ENCODE measurements at regions not wholly inside any gene's neighbourhood (a gene's known extent, or its start where the extent isn't known, plus 50 kb on each side); places are given as distances from the start of the nearest gene placed in this dataset.

- no peak overlapping the region for H3K4me3 ChIP-seq (ENCODE audit: low read length)
- no peak overlapping the region for H3K27ac ChIP-seq (ENCODE audit: low read depth, low read length)
Measured at GRCh38 chr5:17398866-17399835, 98.9 kb upstream of the TAF11L2 start.

GRCh38 chr5:17399931-17400330 is 98.1 kb upstream of the TAF11L2 start:
- H3K27ac ChIP-seq (ENCODE audit: low read depth, low read length) = no peak overlapping the region
- H2AK5ac ChIP-seq (ENCODE audit: low read length) = no peak overlapping the region
- H3K56ac ChIP-seq (ENCODE audit: low read length) = no peak overlapping the region
- H3K4me1 ChIP-seq (ENCODE audit: control insufficient read depth, low read depth, low read length) = peaks cover 14% of the 10 kb centered on the region
- no peaks in the 10 kb centered on the region for H3K79me2 ChIP-seq (ENCODE audit: control insufficient read depth, insufficient read depth, low read length)
- H3K4me2 ChIP-seq (ENCODE audit: low read length) = no peak overlapping the region
- no peak overlapping the region for H3K9ac ChIP-seq (ENCODE audit: low read length)
- no peak overlapping the region for H2BK120ac ChIP-seq (ENCODE audit: low read depth, low read length)
- no peak overlapping the region for H4K8ac ChIP-seq (ENCODE audit: low read depth, low read length)
- no peak overlapping the region for H4K5ac ChIP-seq (ENCODE audit: low read length)
- H3K79me1 ChIP-seq (ENCODE audit: low read length) = no peaks in the 10 kb centered on the region
- no peak overlapping the region for H3K18ac ChIP-seq (ENCODE audit: low read length)
- H3K23ac ChIP-seq (ENCODE audit: low read length) = no peak overlapping the region
- H2BK15ac ChIP-seq (replicated peaks; ENCODE audit: low read depth) = no peak overlapping the region
- no peak overlapping the region for H2BK5ac ChIP-seq (ENCODE audit: low read length)
- H3K27me3 ChIP-seq (ENCODE audit: insufficient read depth, low read length, poor library complexity) = no peaks in the 10 kb centered on the region
- no peak overlapping the region for H3K4me3 ChIP-seq (ENCODE audit: low read length)
- no CpG with 5 or more reads among the region's 3 CpGs for WGBS (ENCODE audit: extremely low coverage, insufficient coverage, low lambda C conversion rate)
- no peak overlapping the region for H3K4ac ChIP-seq (ENCODE audit: low read depth, low read length)
- DNase-seq = no peak
- no peaks in the 10 kb centered on the region for H3K36me3 ChIP-seq (ENCODE audit: control insufficient read depth, insufficient read depth, low read length)

More at GRCh38 chr5:17398866-17399835, 98.9 kb upstream of the TAF11L2 start:
- no peaks in the 10 kb centered on the region for H3K36me3 ChIP-seq (ENCODE audit: control insufficient read depth, insufficient read depth, low read length)
- no CpG with 5 or more reads among the region's 7 CpGs for WGBS (ENCODE audit: extremely low coverage, insufficient coverage, low lambda C conversion rate)
- H2AK5ac ChIP-seq (ENCODE audit: low read length) = no peak overlapping the region
- no peak overlapping the region for H2BK120ac ChIP-seq (ENCODE audit: low read depth, low read length)
- no peak overlapping the region for H2BK5ac ChIP-seq (ENCODE audit: low read length)
- H3K9ac ChIP-seq (ENCODE audit: low read length) = no peak overlapping the region
- no peaks in the 10 kb centered on the region for H3K79me1 ChIP-seq (ENCODE audit: low read length)
- no peak overlapping the region for H3K4ac ChIP-seq (ENCODE audit: low read depth, low read length)
- H3K23ac ChIP-seq (ENCODE audit: low read length) = no peak overlapping the region
- H3K56ac ChIP-seq (ENCODE audit: low read length) = no peak overlapping the region
- H2BK15ac ChIP-seq (replicated peaks; ENCODE audit: low read depth) = peak overlapping the region; percentile 37
- H4K5ac ChIP-seq (ENCODE audit: low read length) = no peak overlapping the region
- H3K79me2 ChIP-seq (ENCODE audit: control insufficient read depth, insufficient read depth, low read length) = no peaks in the 10 kb centered on the region
- H3K27me3 ChIP-seq (ENCODE audit: insufficient read depth, low read length, poor library complexity) = no peaks in the 10 kb centered on the region
- no peak overlapping the region for H4K8ac ChIP-seq (ENCODE audit: low read depth, low read length)
- H3K4me2 ChIP-seq (ENCODE audit: low read length) = no peak overlapping the region
- peaks cover 14% of the 10 kb centered on the region for H3K4me1 ChIP-seq (ENCODE audit: control insufficient read depth, low read depth, low read length)
- H3K18ac ChIP-seq (ENCODE audit: low read length) = no peak overlapping the region
- DNase-seq = no peak

- Histone ChIP-seq H4K8ac (ENCODE audit: low read depth, low read length) (no peak overlapping the region), H2AK5ac (ENCODE audit: low read length) (no peak overlapping the region), H3K27ac (ENCODE audit: low read depth, low read length) (peak overlapping the region; percentile 86), H3K4me1 (ENCODE audit: control insufficient read depth, low read depth, low read length) (peaks cover 14% of the 10 kb centered on the region), H2BK120ac (ENCODE audit: low read depth, low read length) (peak overlapping the region; percentile 17), H3K4me3 (ENCODE audit: low read length) (no peak overlapping the region), H2BK15ac (replicated peaks; ENCODE audit: low read depth) (no peak overlapping the region), H3K56ac (ENCODE audit: low read length) (peak overlapping the region; percentile 69), H3K79me1 (ENCODE audit: low read length) (no peaks in the 10 kb centered on the region), H3K23ac (ENCODE audit: low read length) (no peak overlapping the region), H4K5ac (ENCODE audit: low read length) (no peak overlapping the region), H3K4me2 (ENCODE audit: low read length) (peak overlapping the region; percentile 1), H3K18ac (ENCODE audit: low read length) (peak overlapping the region; percentile 85), H3K4ac (ENCODE audit: low read depth, low read length) (no peak overlapping the region), H3K79me2 (ENCODE audit: control insufficient read depth, insufficient read depth, low read length) (no peaks in the 10 kb centered on the region), H3K9ac (ENCODE audit: low read length) (no peak overlapping the region), H3K36me3 (ENCODE audit: control insufficient read depth, insufficient read depth, low read length) (no peaks in the 10 kb centered on the region), H2BK5ac (ENCODE audit: low read length) (peak overlapping the region; percentile 48), H3K27me3 (ENCODE audit: insufficient read depth, low read length, poor library complexity) (no peaks in the 10 kb centered on the region)
- 100% methylated on average over 2 of the region's 11 CpGs for WGBS (ENCODE audit: extremely low coverage, insufficient coverage, low lambda C conversion rate)
- peak; percentile 76 for DNase-seq
Measured at GRCh38 chr5:17400724-17401469, 97.1 kb upstream of the TAF11L2 start.

GRCh38 chr5:17401470-17402288 is 96.4 kb upstream of the TAF11L2 start:
- no CpG with 5 or more reads among the region's 9 CpGs for WGBS (ENCODE audit: extremely low coverage, insufficient coverage, low lambda C conversion rate)
- Histone ChIP-seq H3K79me1 (ENCODE audit: low read length) (no peaks in the 10 kb centered on the region), H3K4ac (ENCODE audit: low read depth, low read length) (no peak overlapping the region), H3K27ac (ENCODE audit: low read depth, low read length) (peak overlapping the region; percentile 86), H3K23ac (ENCODE audit: low read length) (no peak overlapping the region), H4K5ac (ENCODE audit: low read length) (no peak overlapping the region), H2AK5ac (ENCODE audit: low read length) (no peak overlapping the region), H3K79me2 (ENCODE audit: control insufficient read depth, insufficient read depth, low read length) (no peaks in the 10 kb centered on the region), H2BK15ac (replicated peaks; ENCODE audit: low read depth) (no peak overlapping the region), H2BK120ac (ENCODE audit: low read depth, low read length) (peak overlapping the region; percentile 19), H2BK5ac (ENCODE audit: low read length) (no peak overlapping the region), H3K18ac (ENCODE audit: low read length) (peak overlapping the region; percentile 85), H3K27me3 (ENCODE audit: insufficient read depth, low read length, poor library complexity) (no peaks in the 10 kb centered on the region), H3K36me3 (ENCODE audit: control insufficient read depth, insufficient read depth, low read length) (no peaks in the 10 kb centered on the region), H4K8ac (ENCODE audit: low read depth, low read length) (no peak overlapping the region), H3K4me2 (ENCODE audit: low read length) (peak overlapping the region; percentile 1), H3K4me3 (ENCODE audit: low read length) (no peak overlapping the region), H3K56ac (ENCODE audit: low read length) (peak overlapping the region; percentile 80), H3K4me1 (ENCODE audit: control insufficient read depth, low read depth, low read length) (peaks cover 14% of the 10 kb centered on the region), H3K9ac (ENCODE audit: low read length) (no peak overlapping the region)
- DNase-seq = peak; percentile 75

- Histone ChIP-seq H2AK5ac (ENCODE audit: low read length) (no peak overlapping the region), H3K56ac (ENCODE audit: low read length) (peak overlapping the region; percentile 80), H4K5ac (ENCODE audit: low read length) (no peak overlapping the region), H3K79me2 (ENCODE audit: control insufficient read depth, insufficient read depth, low read length) (no peaks in the 10 kb centered on the region), H2BK5ac (ENCODE audit: low read length) (peak overlapping the region; percentile 62), H3K27me3 (ENCODE audit: insufficient read depth, low read length, poor library complexity) (no peaks in the 10 kb centered on the region), H3K4me2 (ENCODE audit: low read length) (peak overlapping the region; percentile 18), H3K4me3 (ENCODE audit: low read length) (no peak overlapping the region), H3K27ac (ENCODE audit: low read depth, low read length) (peak overlapping the region; percentile 86), H4K8ac (ENCODE audit: low read depth, low read length) (no peak overlapping the region), H2BK15ac (replicated peaks; ENCODE audit: low read depth) (no peak overlapping the region), H3K4me1 (ENCODE audit: control insufficient read depth, low read depth, low read length) (peaks cover 14% of the 10 kb centered on the region), H3K4ac (ENCODE audit: low read depth, low read length) (no peak overlapping the region), H3K9ac (ENCODE audit: low read length) (peak overlapping the region; percentile 47), H3K18ac (ENCODE audit: low read length) (peak overlapping the region; percentile 11), H3K23ac (ENCODE audit: low read length) (no peak overlapping the region), H3K79me1 (ENCODE audit: low read length) (no peaks in the 10 kb centered on the region), H3K36me3 (ENCODE audit: control insufficient read depth, insufficient read depth, low read length) (no peaks in the 10 kb centered on the region), H2BK120ac (ENCODE audit: low read depth, low read length) (no peak overlapping the region)
- peak; percentile 79 for DNase-seq
- no CpG with 5 or more reads among the region's 10 CpGs for WGBS (ENCODE audit: extremely low coverage, insufficient coverage, low lambda C conversion rate)
Measured at GRCh38 chr5:17402289-17403121, 95.5 kb upstream of the TAF11L2 start.

All from mesendoderm (in vitro differentiated cells).